ENCODE measurements at regions not wholly inside any gene's neighbourhood (a gene's known extent, or its start where the extent isn't known, plus 50 kb on each side); places are given as distances from the start of the nearest gene placed in this dataset.
"Not testable (repeated sequence)": the region's sequence is repeated elsewhere in the genome, so short reads cannot be mapped to it uniquely, and the experiment has no call there.

- no peak for DNase-seq
- intact Hi-C loops (cut with micrococcal nuclease): no loop called here
- Histone ChIP-seq H3K4me1 (no peaks in the 10 kb centered on the region), H3K4me3 (no peak overlapping the region), H3K27me3 (ENCODE audit: low read depth) (no peaks in the 10 kb centered on the region), H3K27ac (replicated peaks) (no peak overlapping the region), H3K36me3 (no peaks in the 10 kb centered on the region), H3K9me3 (replicated peaks) (peaks cover 32% of the 10 kb centered on the region)
- no peak for TF ChIP-seq CTCF (IDR thresholded peaks at IDR 0.05; ENCODE audit: borderline replicate concordance)
Observed at GRCh38 chr15:47900751-47901150, 183.4 kb downstream of the SEMA6D start.

GRCh38 chr15:47903368-47903767 lies 186.1 kb downstream of the SEMA6D start:
- Histone ChIP-seq H3K9me3 (replicated peaks) (peaks cover 32% of the 10 kb centered on the region), H3K27me3 (ENCODE audit: low read depth) (no peaks in the 10 kb centered on the region), H3K4me3 (no peak overlapping the region), H3K4me1 (no peaks in the 10 kb centered on the region), H3K27ac (replicated peaks) (no peak overlapping the region), H3K36me3 (no peaks in the 10 kb centered on the region)
- no peak for TF ChIP-seq CTCF (IDR thresholded peaks at IDR 0.05; ENCODE audit: borderline replicate concordance)
- DNase-seq: no peak
- intact Hi-C loops (cut with micrococcal nuclease): no loop called here

GRCh38 chr15:47908486-47908885 lies 191.2 kb downstream of the SEMA6D start:
- peaks cover 17% of the 10 kb centered on the region for H3K9me3 ChIP-seq (replicated peaks)
- no peaks in the 10 kb centered on the region for H3K36me3 ChIP-seq
- no peak for DNase-seq
- no peak overlapping the region for H3K27ac ChIP-seq (replicated peaks)
- no peak overlapping the region for H3K4me3 ChIP-seq
- no peaks in the 10 kb centered on the region for H3K27me3 ChIP-seq (ENCODE audit: low read depth)
- no peak for TF ChIP-seq CTCF (IDR thresholded peaks at IDR 0.05; ENCODE audit: borderline replicate concordance)
- H3K4me1 ChIP-seq: no peaks in the 10 kb centered on the region
- intact Hi-C loops (cut with micrococcal nuclease): no loop called here

- intact Hi-C loops (cut with micrococcal nuclease): no loop called here
- Histone ChIP-seq H3K4me1 (no peaks in the 10 kb centered on the region), H3K9me3 (replicated peaks) (peaks cover 12% of the 10 kb centered on the region), H3K27ac (replicated peaks) (no peak overlapping the region), H3K4me3 (no peak overlapping the region), H3K36me3 (no peaks in the 10 kb centered on the region), H3K27me3 (ENCODE audit: low read depth) (no peaks in the 10 kb centered on the region)
- TF ChIP-seq CTCF (IDR thresholded peaks at IDR 0.05; ENCODE audit: borderline replicate concordance): no peak
- no peak for DNase-seq
Observed at GRCh38 chr15:47908950-47909670, 191.8 kb downstream of the SEMA6D start.

GRCh38 chr15:47912910-47913309 lies 195.6 kb downstream of the SEMA6D start:
- intact Hi-C loops (cut with micrococcal nuclease); H3K27me3 ChIP-seq (ENCODE audit: low read depth); H3K27ac ChIP-seq (replicated peaks); H3K9me3 ChIP-seq (replicated peaks); H3K4me1 ChIP-seq; H3K36me3 ChIP-seq; H3K4me3 ChIP-seq; DNase-seq: not testable (repeated sequence)

- TF ChIP-seq CTCF (IDR thresholded peaks at IDR 0.05; ENCODE audit: borderline replicate concordance): no peak
- no peak overlapping the region for H3K27ac ChIP-seq (replicated peaks)
- no peaks in the 10 kb centered on the region for H3K36me3 ChIP-seq
- H3K4me3 ChIP-seq: no peak overlapping the region
- H3K4me1 ChIP-seq: no peaks in the 10 kb centered on the region
- intact Hi-C loops (cut with micrococcal nuclease): no loop called here
- no peaks in the 10 kb centered on the region for H3K9me3 ChIP-seq (replicated peaks)
- no peak for DNase-seq
- no peaks in the 10 kb centered on the region for H3K27me3 ChIP-seq (ENCODE audit: low read depth)
Observed at GRCh38 chr15:47917881-47918280, 200.6 kb downstream of the SEMA6D start.

All from left ventricle myocardium inferior (tissue), 1 donor.